ENCODE measurements at regions not wholly inside any gene's neighbourhood (a gene's known extent, or its start where the extent isn't known, plus 50 kb on each side); places are given as distances from the start of the nearest gene placed in this dataset.

DNA sequence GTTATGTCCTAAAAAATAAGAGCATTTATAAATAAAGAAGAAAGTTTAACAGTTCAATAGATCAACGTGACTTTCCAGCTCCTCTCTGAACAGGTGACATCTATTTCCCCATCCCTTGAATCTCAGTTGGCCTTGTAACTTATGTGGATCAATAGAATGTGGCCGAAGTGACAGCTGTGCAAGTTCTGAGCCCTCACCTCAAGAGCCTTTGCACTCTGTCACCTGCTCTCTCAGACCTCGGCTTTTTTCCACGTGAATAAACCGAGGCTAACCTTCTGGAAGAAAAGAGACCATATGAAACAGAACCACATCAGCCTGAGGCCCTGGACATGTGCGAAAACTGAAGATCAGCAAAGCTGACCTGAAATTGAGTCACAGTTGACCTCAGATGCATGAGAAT is 253.0 kb downstream of the DAD1 start:
- TF ChIP-seq POLR2A (IDR thresholded peaks at IDR 0.05): no peak
- TF ChIP-seq EP300 (IDR thresholded peaks at IDR 0.05): no peak
- no peak overlapping the region for H3K27ac ChIP-seq
- no peaks in the 10 kb centered on the region for H3K27me3 ChIP-seq
- intact Hi-C loops (cut with DNase I; ENCODE audit: low total_unique reads): no loop called here
- DNase-seq: no peak
- no peaks in the 10 kb centered on the region for H3K9me3 ChIP-seq
- no peaks in the 10 kb centered on the region for H3K36me3 ChIP-seq
- H3K4me3 ChIP-seq: no peak overlapping the region
- 84 to 90% (median 85%) methylated on average over 6 of the region's 6 CpGs for WGBS, 5 donors
- peaks cover 12 to 35% (median 28%) of the 10 kb centered on the region in 4 donors for H3K4me1 ChIP-seq

GRCh38 chr14:22334627-22335026 is 254.4 kb downstream of the DAD1 start:
- Histone ChIP-seq H3K27me3 (no peaks in the 10 kb centered on the region), H3K4me1 (peaks cover 12 to 35% (median 28%) of the 10 kb centered on the region in 4 donors), H3K9me3 (peaks cover 0 to 4% (median 2%) of the 10 kb centered on the region in 4 donors), H3K36me3 (no peaks in the 10 kb centered on the region), H3K27ac (peak overlapping the region in 1 of 5 donors; percentile 2), H3K4me3 (no peak overlapping the region)
- no peak for DNase-seq
- TF ChIP-seq EP300 (IDR thresholded peaks at IDR 0.05): no peak
- intact Hi-C loops (cut with DNase I; ENCODE audit: low total_unique reads): no loop called here
- 71 to 77% (median 75%) methylated on average over 4 of the region's 4 CpGs for WGBS, 5 donors

DNA sequence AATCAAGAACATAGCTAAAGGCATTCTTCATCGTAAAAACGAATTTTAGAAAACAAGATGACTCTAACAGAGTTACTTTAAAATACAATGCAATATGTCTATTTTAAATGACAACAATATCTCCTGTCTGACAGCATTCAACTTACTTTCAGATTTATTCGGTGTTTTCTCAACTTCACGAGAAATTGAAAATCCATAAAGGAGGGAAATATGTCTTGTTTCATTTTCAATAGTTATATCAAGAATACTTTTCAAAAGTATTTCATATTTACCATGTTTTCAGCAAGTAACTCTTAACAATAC is 254.8 kb downstream of the DAD1 start:
- intact Hi-C loops (cut with DNase I; ENCODE audit: low total_unique reads): no loop called here
- H3K36me3 ChIP-seq: no peaks in the 10 kb centered on the region

GRCh38 chr14:22333422-22334274 is 255.4 kb downstream of the DAD1 start:
- no peak overlapping the region for H3K4me3 ChIP-seq
- peak overlapping the region in 1 of 5 donors; percentile 28 for H3K27ac ChIP-seq
- no peaks in the 10 kb centered on the region for H3K27me3 ChIP-seq
- TF ChIP-seq POLR2AphosphoS5 (IDR thresholded peaks at IDR 0.05): peak in 2 of 3 donors; percentile 57 to 69
- TF ChIP-seq, protein P1, sequence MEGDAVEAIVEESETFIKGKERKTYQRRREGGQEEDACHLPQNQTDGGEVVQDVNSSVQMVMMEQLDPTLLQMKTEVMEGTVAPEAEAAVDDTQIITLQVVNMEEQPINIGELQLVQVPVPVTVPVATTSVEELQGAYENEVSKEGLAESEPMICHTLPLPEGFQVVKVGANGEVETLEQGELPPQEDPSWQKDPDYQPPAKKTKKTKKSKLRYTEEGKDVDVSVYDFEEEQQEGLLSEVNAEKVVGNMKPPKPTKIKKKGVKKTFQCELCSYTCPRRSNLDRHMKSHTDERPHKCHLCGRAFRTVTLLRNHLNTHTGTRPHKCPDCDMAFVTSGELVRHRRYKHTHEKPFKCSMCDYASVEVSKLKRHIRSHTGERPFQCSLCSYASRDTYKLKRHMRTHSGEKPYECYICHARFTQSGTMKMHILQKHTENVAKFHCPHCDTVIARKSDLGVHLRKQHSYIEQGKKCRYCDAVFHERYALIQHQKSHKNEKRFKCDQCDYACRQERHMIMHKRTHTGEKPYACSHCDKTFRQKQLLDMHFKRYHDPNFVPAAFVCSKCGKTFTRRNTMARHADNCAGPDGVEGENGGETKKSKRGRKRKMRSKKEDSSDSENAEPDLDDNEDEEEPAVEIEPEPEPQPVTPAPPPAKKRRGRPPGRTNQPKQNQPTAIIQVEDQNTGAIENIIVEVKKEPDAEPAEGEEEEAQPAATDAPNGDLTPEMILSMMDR (IDR thresholded peaks at IDR 0.05): no peak
- peaks cover 0 to 12% (median 6%) of the 10 kb centered on the region in 4 donors for H3K9me3 ChIP-seq
- peaks cover 8 to 29% (median 22%) of the 10 kb centered on the region in 4 donors for H3K4me1 ChIP-seq
- H3K36me3 ChIP-seq: no peaks in the 10 kb centered on the region
- peak; percentile 30 to 75 for DNase-seq
- intact Hi-C loops (cut with DNase I; ENCODE audit: low total_unique reads): no loop called here
- WGBS, 5 donors: 28 to 41% (median 34%) methylated on average over 6 of the region's 6 CpGs

More for the DNA sequence above, 254.8 kb downstream of the DAD1 start:
- H3K27me3 ChIP-seq: no peaks in the 10 kb centered on the region
- 40 to 57% (median 49%) methylated on average over 4 of the region's 4 CpGs for WGBS, 5 donors
- peaks cover 0 to 8% (median 4%) of the 10 kb centered on the region in 4 donors for H3K9me3 ChIP-seq
- H3K4me3 ChIP-seq: no peak overlapping the region
- H3K27ac ChIP-seq: peak overlapping the region in 2 of 5 donors; percentile 2 to 28
- no peak for TF ChIP-seq EP300 (IDR thresholded peaks at IDR 0.05)
- peaks cover 12 to 31% (median 27%) of the 10 kb centered on the region in 4 donors for H3K4me1 ChIP-seq
- DNase-seq: no peak

DNA sequence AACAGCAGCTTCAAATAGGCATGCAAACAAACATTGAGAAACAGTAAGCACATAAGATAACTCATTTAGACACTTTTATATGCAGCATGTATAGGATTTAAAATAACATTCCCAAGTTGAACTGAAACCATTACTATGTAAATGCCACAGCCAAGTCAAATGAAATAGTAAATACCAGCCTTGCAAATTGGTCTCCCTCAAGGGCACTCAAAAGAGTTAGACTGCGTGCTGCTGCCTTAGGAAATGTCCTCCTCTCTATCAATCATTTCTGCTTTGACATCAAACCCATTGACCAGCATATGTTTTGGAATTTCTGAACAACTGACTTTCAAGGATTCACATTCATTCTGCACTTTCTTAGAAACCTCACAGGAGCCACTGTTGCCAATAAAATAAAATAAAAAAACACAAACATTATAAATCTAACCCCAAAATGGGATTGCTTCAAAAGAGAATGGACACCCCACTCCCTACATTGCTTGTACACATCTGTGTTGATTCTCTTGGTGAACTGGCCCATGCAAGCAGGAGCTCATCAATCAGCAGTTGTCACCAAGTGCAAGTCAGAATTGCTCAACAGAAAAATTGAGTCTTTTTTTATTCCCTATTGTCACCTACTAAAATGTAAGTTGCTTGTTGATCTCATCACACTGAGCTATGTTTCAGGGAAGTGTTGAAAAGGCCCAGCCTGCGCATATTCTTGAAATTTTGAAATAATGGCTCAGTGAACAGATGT is 256.2 kb downstream of the DAD1 start:
- WGBS, 5 donors: 79 to 89% (median 81%) methylated on average over 2 of the region's 2 CpGs
- peak in 1 of 2 donors; percentile 30 for DNase-seq
- Histone ChIP-seq H3K27ac (no peak overlapping the region), H3K4me3 (no peak overlapping the region), H3K4me1 (peaks cover 5 to 23% (median 17%) of the 10 kb centered on the region in 4 donors), H3K36me3 (no peaks in the 10 kb centered on the region), H3K9me3 (peaks cover 0 to 19% (median 10%) of the 10 kb centered on the region in 4 donors), H3K27me3 (no peaks in the 10 kb centered on the region)
- intact Hi-C loops (cut with DNase I; ENCODE audit: low total_unique reads): no loop called here
- TF ChIP-seq POLR2A (IDR thresholded peaks at IDR 0.05) (no peak), POLR2AphosphoS5 (IDR thresholded peaks at IDR 0.05) (no peak), EP300 (IDR thresholded peaks at IDR 0.05) (no peak)
- TF ChIP-seq, protein P1 (IDR thresholded peaks at IDR 0.05): no peak
